ENCODE measurements at regions not wholly inside any gene's neighbourhood (a gene's known extent, or its start where the extent isn't known, plus 50 kb on each side); places are given as distances from the start of the nearest gene placed in this dataset.

DNA sequence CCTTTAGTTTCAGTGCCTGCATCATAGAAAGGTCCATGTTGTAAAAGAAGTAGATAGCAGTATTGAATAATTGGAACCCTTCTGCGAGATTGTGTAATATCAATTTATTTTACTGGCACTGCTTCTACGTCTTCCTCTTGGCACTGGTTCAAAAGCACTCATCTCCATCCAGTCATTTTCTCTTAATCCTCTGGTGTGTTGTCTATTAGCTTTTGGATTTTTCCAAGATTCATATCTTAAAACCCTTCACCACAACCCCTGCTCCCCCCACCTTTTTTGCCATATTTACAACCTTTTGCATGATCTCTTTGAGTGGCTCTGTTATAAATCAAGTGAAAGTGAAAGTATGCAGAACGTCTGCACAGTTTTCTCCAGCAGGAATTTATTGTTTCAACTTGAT, 76.6 kb upstream of the HSF2 start:
- Histone ChIP-seq H3K27me3 (ENCODE audit: insufficient read depth, low read depth, low read length) (no peaks in the 10 kb centered on the region), H3K4me2 (ENCODE audit: low read length) (no peak overlapping the region), H3K27ac (ENCODE audit: low read length) (no peak overlapping the region), H3K9ac (ENCODE audit: low read length) (no peak overlapping the region), H3F3A (ENCODE audit: insufficient read depth, low read length, poor library complexity, severe bottlenecking) (no peaks in the 10 kb centered on the region), H4K20me1 (ENCODE audit: insufficient read depth) (no peaks in the 10 kb centered on the region), H3K79me2 (replicated peaks; ENCODE audit: insufficient read depth, low read length) (no peaks in the 10 kb centered on the region), H3K9me2 (ENCODE audit: insufficient read depth, low read length) (no peaks in the 10 kb centered on the region), H3K36me3 (ENCODE audit: insufficient read depth, low read length) (no peaks in the 10 kb centered on the region), H2AFZ (ENCODE audit: low read depth, low read length) (no peak overlapping the region), H3K4me3 (ENCODE audit: low read length) (no peak overlapping the region), H3K9me3 (ENCODE audit: low read length) (no peaks in the 10 kb centered on the region)
- TF ChIP-seq EP300 (conservative IDR thresholded peaks at IDR 0.05; ENCODE audit: poor library complexity, severe bottlenecking) (no peak), EZH2 (IDR thresholded peaks at IDR 0.05; ENCODE audit: borderline replicate concordance, insufficient read depth, low read length, poor library complexity, severe bottlenecking) (no peak), TAF1 (IDR thresholded peaks at IDR 0.05; ENCODE audit: low read depth) (no peak)

- H3K79me2 ChIP-seq (replicated peaks; ENCODE audit: insufficient read depth, low read length) = no peaks in the 10 kb centered on the region
- H3K27ac ChIP-seq (ENCODE audit: low read length) = no peak overlapping the region
- no peaks in the 10 kb centered on the region for H3K27me3 ChIP-seq (ENCODE audit: insufficient read depth, low read depth, low read length)
- TF ChIP-seq, protein P1, sequence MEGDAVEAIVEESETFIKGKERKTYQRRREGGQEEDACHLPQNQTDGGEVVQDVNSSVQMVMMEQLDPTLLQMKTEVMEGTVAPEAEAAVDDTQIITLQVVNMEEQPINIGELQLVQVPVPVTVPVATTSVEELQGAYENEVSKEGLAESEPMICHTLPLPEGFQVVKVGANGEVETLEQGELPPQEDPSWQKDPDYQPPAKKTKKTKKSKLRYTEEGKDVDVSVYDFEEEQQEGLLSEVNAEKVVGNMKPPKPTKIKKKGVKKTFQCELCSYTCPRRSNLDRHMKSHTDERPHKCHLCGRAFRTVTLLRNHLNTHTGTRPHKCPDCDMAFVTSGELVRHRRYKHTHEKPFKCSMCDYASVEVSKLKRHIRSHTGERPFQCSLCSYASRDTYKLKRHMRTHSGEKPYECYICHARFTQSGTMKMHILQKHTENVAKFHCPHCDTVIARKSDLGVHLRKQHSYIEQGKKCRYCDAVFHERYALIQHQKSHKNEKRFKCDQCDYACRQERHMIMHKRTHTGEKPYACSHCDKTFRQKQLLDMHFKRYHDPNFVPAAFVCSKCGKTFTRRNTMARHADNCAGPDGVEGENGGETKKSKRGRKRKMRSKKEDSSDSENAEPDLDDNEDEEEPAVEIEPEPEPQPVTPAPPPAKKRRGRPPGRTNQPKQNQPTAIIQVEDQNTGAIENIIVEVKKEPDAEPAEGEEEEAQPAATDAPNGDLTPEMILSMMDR (IDR thresholded peaks at IDR 0.05; ENCODE audit: poor library complexity, severe bottlenecking) = no peak
- no peak for TF ChIP-seq MXI1 (conservative IDR thresholded peaks at IDR 0.05; ENCODE audit: poor library complexity, severe bottlenecking)
- no peak for TF ChIP-seq RAD21 (conservative IDR thresholded peaks at IDR 0.05)
- TF ChIP-seq, protein P2, sequence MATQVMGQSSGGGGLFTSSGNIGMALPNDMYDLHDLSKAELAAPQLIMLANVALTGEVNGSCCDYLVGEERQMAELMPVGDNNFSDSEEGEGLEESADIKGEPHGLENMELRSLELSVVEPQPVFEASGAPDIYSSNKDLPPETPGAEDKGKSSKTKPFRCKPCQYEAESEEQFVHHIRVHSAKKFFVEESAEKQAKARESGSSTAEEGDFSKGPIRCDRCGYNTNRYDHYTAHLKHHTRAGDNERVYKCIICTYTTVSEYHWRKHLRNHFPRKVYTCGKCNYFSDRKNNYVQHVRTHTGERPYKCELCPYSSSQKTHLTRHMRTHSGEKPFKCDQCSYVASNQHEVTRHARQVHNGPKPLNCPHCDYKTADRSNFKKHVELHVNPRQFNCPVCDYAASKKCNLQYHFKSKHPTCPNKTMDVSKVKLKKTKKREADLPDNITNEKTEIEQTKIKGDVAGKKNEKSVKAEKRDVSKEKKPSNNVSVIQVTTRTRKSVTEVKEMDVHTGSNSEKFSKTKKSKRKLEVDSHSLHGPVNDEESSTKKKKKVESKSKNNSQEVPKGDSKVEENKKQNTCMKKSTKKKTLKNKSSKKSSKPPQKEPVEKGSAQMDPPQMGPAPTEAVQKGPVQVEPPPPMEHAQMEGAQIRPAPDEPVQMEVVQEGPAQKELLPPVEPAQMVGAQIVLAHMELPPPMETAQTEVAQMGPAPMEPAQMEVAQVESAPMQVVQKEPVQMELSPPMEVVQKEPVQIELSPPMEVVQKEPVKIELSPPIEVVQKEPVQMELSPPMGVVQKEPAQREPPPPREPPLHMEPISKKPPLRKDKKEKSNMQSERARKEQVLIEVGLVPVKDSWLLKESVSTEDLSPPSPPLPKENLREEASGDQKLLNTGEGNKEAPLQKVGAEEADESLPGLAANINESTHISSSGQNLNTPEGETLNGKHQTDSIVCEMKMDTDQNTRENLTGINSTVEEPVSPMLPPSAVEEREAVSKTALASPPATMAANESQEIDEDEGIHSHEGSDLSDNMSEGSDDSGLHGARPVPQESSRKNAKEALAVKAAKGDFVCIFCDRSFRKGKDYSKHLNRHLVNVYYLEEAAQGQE (IDR thresholded peaks at IDR 0.05; ENCODE audit: borderline replicate concordance) = no peak
- TF ChIP-seq TAF1 (IDR thresholded peaks at IDR 0.05; ENCODE audit: low read depth) = no peak
- no peak for TF ChIP-seq SMC3 (conservative IDR thresholded peaks at IDR 0.05; ENCODE audit: poor library complexity)
- no peak for TF ChIP-seq EZH2 (IDR thresholded peaks at IDR 0.05; ENCODE audit: borderline replicate concordance, insufficient read depth, low read length, poor library complexity, severe bottlenecking)
- no peak for TF ChIP-seq EP300 (conservative IDR thresholded peaks at IDR 0.05; ENCODE audit: poor library complexity, severe bottlenecking)
- no peak for TF ChIP-seq POLR2AphosphoS5 (IDR thresholded peaks at IDR 0.05)
- H3F3A ChIP-seq (ENCODE audit: insufficient read depth, low read length, poor library complexity, severe bottlenecking) = no peaks in the 10 kb centered on the region
- H2AFZ ChIP-seq (ENCODE audit: low read depth, low read length) = no peak overlapping the region
- no peaks in the 10 kb centered on the region for H3K9me3 ChIP-seq (ENCODE audit: low read length)
- no peak overlapping the region for H3K9ac ChIP-seq (ENCODE audit: low read length)
- H3K9me2 ChIP-seq (ENCODE audit: insufficient read depth, low read length) = no peaks in the 10 kb centered on the region
- no peak overlapping the region for H3K4me3 ChIP-seq (ENCODE audit: low read length)
- no peaks in the 10 kb centered on the region for H4K20me1 ChIP-seq (ENCODE audit: insufficient read depth)
- no peaks in the 10 kb centered on the region for H3K36me3 ChIP-seq (ENCODE audit: insufficient read depth, low read length)
- no peak overlapping the region for H3K4me2 ChIP-seq (ENCODE audit: low read length)
Measured at GRCh38 chr6:122323361-122323760, 76.1 kb upstream of the HSF2 start.

- Histone ChIP-seq H3K4me3 (ENCODE audit: low read length) (no peak overlapping the region), H3F3A (ENCODE audit: insufficient read depth, low read length, poor library complexity, severe bottlenecking) (no peaks in the 10 kb centered on the region), H3K79me2 (replicated peaks; ENCODE audit: insufficient read depth, low read length) (no peaks in the 10 kb centered on the region), H3K9ac (ENCODE audit: low read length) (no peak overlapping the region), H3K9me2 (ENCODE audit: insufficient read depth, low read length) (no peaks in the 10 kb centered on the region), H3K27ac (ENCODE audit: low read length) (no peak overlapping the region), H4K20me1 (ENCODE audit: insufficient read depth) (no peaks in the 10 kb centered on the region), H3K4me2 (ENCODE audit: low read length) (no peak overlapping the region), H3K36me3 (ENCODE audit: insufficient read depth, low read length) (no peaks in the 10 kb centered on the region), H3K9me3 (ENCODE audit: low read length) (no peaks in the 10 kb centered on the region), H3K27me3 (ENCODE audit: insufficient read depth, low read depth, low read length) (no peaks in the 10 kb centered on the region), H2AFZ (ENCODE audit: low read depth, low read length) (no peak overlapping the region)
- no peak for TF ChIP-seq RAD21 (conservative IDR thresholded peaks at IDR 0.05)
- TF ChIP-seq POLR2AphosphoS5 (IDR thresholded peaks at IDR 0.05) = no peak
- TF ChIP-seq EZH2 (IDR thresholded peaks at IDR 0.05; ENCODE audit: borderline replicate concordance, insufficient read depth, low read length, poor library complexity, severe bottlenecking) = no peak
- TF ChIP-seq TAF1 (IDR thresholded peaks at IDR 0.05; ENCODE audit: low read depth) = no peak
- TF ChIP-seq, protein P2 (IDR thresholded peaks at IDR 0.05; ENCODE audit: borderline replicate concordance) = no peak
- no peak for TF ChIP-seq SMC3 (conservative IDR thresholded peaks at IDR 0.05; ENCODE audit: poor library complexity)
- TF ChIP-seq EP300 (conservative IDR thresholded peaks at IDR 0.05; ENCODE audit: poor library complexity, severe bottlenecking) = no peak
- TF ChIP-seq, protein P1 (IDR thresholded peaks at IDR 0.05; ENCODE audit: poor library complexity, severe bottlenecking) = no peak
- TF ChIP-seq MXI1 (conservative IDR thresholded peaks at IDR 0.05; ENCODE audit: poor library complexity, severe bottlenecking) = no peak
Measured at GRCh38 chr6:122330315-122330714, 69.1 kb upstream of the HSF2 start.
